ENCODE measurements at regions not wholly inside any gene's neighbourhood (a gene's known extent, or its start where the extent isn't known, plus 50 kb on each side); places are given as distances from the start of the nearest gene placed in this dataset.

DNA sequence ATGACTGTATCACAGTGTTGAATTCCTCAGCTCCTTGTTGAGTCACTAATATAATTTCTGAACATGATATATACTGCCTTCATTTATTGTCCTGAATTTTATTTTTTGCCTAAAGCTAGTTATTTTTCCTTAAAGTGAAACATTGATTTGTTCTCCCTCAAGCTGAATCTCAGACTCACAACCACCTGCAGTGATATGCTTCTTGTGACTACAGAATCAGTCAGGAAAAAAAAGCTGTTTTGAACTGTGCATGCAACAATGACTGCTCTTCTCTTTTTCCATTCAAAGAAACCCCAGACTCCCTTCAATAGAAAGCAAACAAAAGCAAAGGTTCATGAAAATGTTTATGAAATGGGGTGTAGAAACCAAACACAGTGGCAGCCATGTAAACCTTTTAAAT lies 470.2 kb upstream of the CHD1 start:
- DNase-seq (ENCODE audit: low read depth) = no peak
- H3K4me3 ChIP-seq (ENCODE audit: low read depth, low read length) = no peak overlapping the region
- TF ChIP-seq, protein P1, sequence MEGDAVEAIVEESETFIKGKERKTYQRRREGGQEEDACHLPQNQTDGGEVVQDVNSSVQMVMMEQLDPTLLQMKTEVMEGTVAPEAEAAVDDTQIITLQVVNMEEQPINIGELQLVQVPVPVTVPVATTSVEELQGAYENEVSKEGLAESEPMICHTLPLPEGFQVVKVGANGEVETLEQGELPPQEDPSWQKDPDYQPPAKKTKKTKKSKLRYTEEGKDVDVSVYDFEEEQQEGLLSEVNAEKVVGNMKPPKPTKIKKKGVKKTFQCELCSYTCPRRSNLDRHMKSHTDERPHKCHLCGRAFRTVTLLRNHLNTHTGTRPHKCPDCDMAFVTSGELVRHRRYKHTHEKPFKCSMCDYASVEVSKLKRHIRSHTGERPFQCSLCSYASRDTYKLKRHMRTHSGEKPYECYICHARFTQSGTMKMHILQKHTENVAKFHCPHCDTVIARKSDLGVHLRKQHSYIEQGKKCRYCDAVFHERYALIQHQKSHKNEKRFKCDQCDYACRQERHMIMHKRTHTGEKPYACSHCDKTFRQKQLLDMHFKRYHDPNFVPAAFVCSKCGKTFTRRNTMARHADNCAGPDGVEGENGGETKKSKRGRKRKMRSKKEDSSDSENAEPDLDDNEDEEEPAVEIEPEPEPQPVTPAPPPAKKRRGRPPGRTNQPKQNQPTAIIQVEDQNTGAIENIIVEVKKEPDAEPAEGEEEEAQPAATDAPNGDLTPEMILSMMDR (IDR thresholded peaks at IDR 0.05; ENCODE audit: insufficient read depth, low read depth, low read length, missing control alignments) = no peak

DNA sequence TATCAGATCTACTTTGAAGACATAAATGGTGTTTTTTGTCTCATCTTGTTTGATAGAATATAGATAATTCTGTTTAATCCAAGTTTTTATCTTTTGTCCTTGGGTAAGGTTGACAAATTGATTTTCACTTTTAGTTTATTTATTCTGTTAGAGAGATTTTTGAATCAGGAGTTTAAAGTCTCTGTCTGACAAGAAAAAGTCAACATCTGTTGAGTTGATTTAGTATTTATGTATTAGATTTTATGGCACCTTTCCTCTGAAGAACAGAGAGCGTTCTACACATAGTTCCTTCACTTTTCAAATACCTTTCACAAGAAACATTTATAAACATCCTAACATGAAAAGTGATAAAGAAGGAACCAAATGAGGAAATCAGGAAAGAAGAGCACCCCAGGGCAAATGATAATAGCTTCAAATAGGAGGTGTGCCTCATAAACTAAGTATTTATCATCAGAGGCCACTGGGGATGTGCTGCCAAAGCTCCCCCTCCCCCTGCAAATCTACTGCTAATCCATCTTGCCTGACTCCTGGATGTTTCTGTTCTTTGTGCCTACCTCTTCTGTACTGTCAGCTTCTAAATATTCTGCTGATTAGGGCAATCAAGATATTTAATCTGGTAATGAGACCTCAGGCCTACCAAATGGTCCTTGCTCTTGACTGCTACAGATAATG lies 457.7 kb upstream of the CHD1 start:
- TF ChIP-seq, protein P1 (IDR thresholded peaks at IDR 0.05; ENCODE audit: insufficient read depth, low read depth, low read length, missing control alignments) = no peak
- DNase-seq (ENCODE audit: low read depth) = no peak
- no peak overlapping the region for H3K4me3 ChIP-seq (ENCODE audit: low read depth, low read length)

DNA sequence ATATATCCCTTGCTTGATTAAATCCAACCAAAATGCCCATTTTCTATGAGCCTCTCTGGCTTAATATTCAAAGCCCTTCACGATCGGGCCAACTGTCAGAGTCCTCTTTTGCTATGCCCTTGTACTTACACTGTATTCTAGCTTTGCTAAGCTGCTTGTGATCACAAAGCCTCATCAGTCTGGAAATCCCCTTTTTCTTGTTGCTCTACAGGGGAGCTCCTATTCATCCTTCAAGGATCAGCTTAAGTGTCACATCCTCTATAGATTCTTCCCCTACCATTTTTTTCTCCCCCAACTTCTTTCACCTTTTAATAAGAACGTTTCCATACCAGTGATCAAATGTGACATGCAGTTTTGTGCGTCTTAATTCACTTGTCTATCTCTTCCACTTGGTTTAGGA lies 450.4 kb upstream of the CHD1 start:
- DNase-seq (ENCODE audit: low read depth) = peak; percentile 9

DNA sequence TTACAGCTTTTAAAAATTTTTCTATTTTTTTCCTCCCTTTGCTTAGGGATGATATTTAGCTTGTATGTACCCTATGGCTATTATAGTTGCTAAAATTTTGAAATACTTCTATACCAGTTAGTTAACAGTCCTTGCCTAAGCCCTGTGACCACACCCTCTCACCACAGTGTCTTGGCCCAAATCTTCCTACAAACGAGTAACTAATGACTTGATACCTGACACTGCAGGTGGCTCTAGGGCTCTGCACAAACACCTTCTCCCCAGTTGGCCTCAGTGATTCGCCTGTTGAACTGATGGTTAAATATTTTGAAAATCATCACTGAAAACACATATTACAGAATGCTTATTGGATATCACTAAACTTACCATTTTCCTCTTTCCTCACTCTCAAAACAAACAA lies 449.6 kb upstream of the CHD1 start:
- DNase-seq (ENCODE audit: low read depth) = no peak
- TF ChIP-seq, protein P1 (IDR thresholded peaks at IDR 0.05; ENCODE audit: insufficient read depth, low read depth, low read length, missing control alignments) = no peak
- no peak overlapping the region for H3K4me3 ChIP-seq (ENCODE audit: low read depth, low read length)

More for the DNA sequence above, 450.4 kb upstream of the CHD1 start:
- H3K4me3 ChIP-seq (ENCODE audit: low read depth, low read length) = no peak overlapping the region
- TF ChIP-seq, protein P1 (IDR thresholded peaks at IDR 0.05; ENCODE audit: insufficient read depth, low read depth, low read length, missing control alignments) = no peak

DNA sequence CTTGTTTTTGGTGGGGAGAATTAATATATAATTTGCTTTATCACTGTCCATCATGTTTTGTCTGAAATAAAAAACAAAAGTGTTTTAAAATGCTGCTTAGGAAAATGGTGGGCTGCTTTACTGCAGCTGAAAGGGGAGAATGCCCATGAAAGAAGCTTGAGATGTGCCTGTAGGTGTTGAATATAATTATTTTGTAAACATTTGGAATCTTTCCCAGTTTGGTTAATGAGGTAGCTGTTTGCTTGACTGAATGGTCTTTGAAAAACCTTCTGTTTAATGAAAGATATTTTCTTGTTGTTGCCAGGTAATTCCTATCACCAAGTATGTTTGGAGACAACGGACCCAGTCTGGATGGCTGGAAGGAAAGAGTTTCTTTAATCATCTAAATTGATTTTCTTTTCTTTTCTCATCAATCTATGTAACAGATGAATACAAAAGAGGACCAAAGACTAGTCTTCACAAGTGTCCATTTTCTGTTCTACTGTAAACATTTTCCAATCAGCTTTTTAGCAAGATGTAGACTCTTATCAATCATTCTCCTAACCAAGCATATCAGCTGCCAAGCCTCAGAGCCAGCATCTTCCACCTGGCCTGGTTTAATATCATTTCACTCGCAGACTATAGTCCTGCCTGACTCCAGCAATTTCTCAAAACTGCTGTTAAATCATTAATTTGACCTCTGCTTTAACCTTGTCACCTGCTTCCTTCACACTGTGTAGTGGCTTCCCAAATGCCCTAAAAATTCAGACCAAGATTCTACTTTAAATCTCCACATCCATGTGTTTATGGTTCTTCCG lies 441.2 kb upstream of the CHD1 start:
- no peak overlapping the region for H3K4me3 ChIP-seq (ENCODE audit: low read depth, low read length)
- TF ChIP-seq, protein P1 (IDR thresholded peaks at IDR 0.05; ENCODE audit: insufficient read depth, low read depth, low read length, missing control alignments) = no peak
- DNase-seq (ENCODE audit: low read depth) = no peak

DNA sequence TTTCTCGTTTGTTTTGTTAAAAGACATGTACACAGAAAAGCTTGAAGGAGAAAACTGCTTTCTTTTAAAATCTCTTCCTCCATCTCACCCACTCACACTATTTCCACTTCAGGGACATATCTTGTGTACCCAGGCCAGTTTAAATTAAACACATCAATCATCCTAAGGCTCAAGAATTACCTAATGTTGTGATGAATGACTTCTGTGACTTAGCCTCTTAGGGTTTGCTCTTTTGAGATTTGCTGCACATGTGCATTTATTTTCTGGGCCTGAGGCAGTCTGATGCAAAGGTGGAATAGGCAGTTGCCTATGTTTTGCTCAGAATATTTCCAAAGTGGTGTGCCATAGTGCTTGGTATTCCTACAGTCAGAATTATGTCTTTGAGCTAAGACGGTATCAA lies 439.9 kb upstream of the CHD1 start:
- TF ChIP-seq, protein P1 (IDR thresholded peaks at IDR 0.05; ENCODE audit: insufficient read depth, low read depth, low read length, missing control alignments) = no peak
- H3K4me3 ChIP-seq (ENCODE audit: low read depth, low read length) = no peak overlapping the region
- no peak for DNase-seq (ENCODE audit: low read depth)
